K562 (cell line): ENCODE measurements at regions not wholly inside any gene's neighbourhood (a gene's known extent, or its start where the extent isn't known, plus 50 kb on each side); places are given as distances from the start of the nearest gene placed in this dataset.

ENCODE experiments used
- ATAC-seq: fragments of 200-7000 bp; cut with Tn5 transposase; 3 replicates; pipeline ENCODE4 v1.9.1; 2020; ENCODE audit warnings: moderate library complexity
- BruUV-seq: library from RNA; stranded (reverse); fragments of 400-500 nt; replicated peaks from 2 replicates; lab custom pipeline; 2021; lab: Mats Ljungman, UMichigan
- CTCF ChIA-PET: fragments of 300-600 bp; formaldehyde crosslinking; extraction: SDS; loops from one replicate; lab custom pipeline; 2021; ENCODE audit warnings: low intra/inter-chr PET ratio; lab: Yijun Ruan, JAX
- POLR2A ChIA-PET: fragments of 300-600, 350-650 bp; sonication (Branson Sonifier 250); formaldehyde crosslinking; extraction: SDS; loops from one replicate; lab custom pipeline; 2021; ENCODE audit warnings: antibody characterized with exemption, inconsistent platforms; lab: Yijun Ruan, JAX
- DNase-seq, 4 experiments: peaks; one replicate each; pipeline versions ENCODE4 v3.0.0 to v3.0.0-alpha.2; 2011 to 2018; ENCODE audit warnings: low spot score in 3 of 4, mixed read lengths in 3 of 4; ENCODE audit errors: extremely low read depth in 1 of 4
- FAIRE-seq: peaks from 2 replicates; lab custom pipeline; 2011; peaks lifted over from hg19 to GRCh38; lab: Jason Lieb, UNC
- H2AFZ ChIP-seq: 2 replicates; pipeline ENCODE4 v1.6.0; 2011; ENCODE audit warnings: low read depth, low read length, control low read depth, inconsistent platforms
- H3K27ac ChIP-seq: fragments of 200-600 bp; 3 replicates; pipeline ENCODE4 v1.8.0; 2011; ENCODE audit warnings: low read depth, mild to moderate bottlenecking, control low read depth, inconsistent platforms, low read length, moderate library complexity, mixed read lengths; ENCODE audit errors: extremely low read depth
- H3K27me3 ChIP-seq, 2 experiments: fragments of 300-600 bp in 1 of 2; 2 replicates in 1 of 2; 3 replicates in 1 of 2; pipeline versions ENCODE4 v1.6.0 to v1.8.0; 2011; ENCODE audit warnings: inconsistent platforms in 2 of 2, low read length in 2 of 2, mild to moderate bottlenecking in 1 of 2, mixed read lengths in 1 of 2, moderate library complexity in 1 of 2; ENCODE audit not compliant: control insufficient read depth in 2 of 2, insufficient read depth in 2 of 2
- H3K36me3 ChIP-seq: fragments of 300-600 bp; 3 replicates; pipeline ENCODE4 v1.8.0; 2011; ENCODE audit warnings: mild to moderate bottlenecking, low read length, inconsistent platforms; ENCODE audit not compliant: control insufficient read depth, insufficient read depth
- H3K4me1 ChIP-seq, 2 experiments: fragments of 200-600 bp in 1 of 2; replicated peaks in 1 of 2; 2 replicates in 1 of 2; 3 replicates in 1 of 2; pipeline versions ENCODE4 v1.5.1 to v1.8.0; 2011; ENCODE audit warnings: inconsistent platforms in 2 of 2, low read length in 2 of 2, mild to moderate bottlenecking in 1 of 2, mixed read lengths in 1 of 2, moderate library complexity in 1 of 2; ENCODE audit not compliant: control insufficient read depth in 2 of 2, insufficient read depth in 2 of 2
- H3K4me2 ChIP-seq: 2 replicates; pipeline ENCODE4 v1.6.1; 2011; ENCODE audit warnings: low read length, control low read depth, inconsistent platforms, mixed read lengths; ENCODE audit not compliant: insufficient read depth
- H3K4me3 ChIP-seq: fragments of 200-600 bp; sonication (generic), shearing (Covaris generic); 2 replicates; pipeline ENCODE4 v1.5.1; 2016; ENCODE audit warnings: control low read depth, inconsistent platforms
- H3K79me2 ChIP-seq: fragments of 200-600 bp; 3 replicates; pipeline ENCODE4 v1.8.0; 2011; ENCODE audit warnings: low read length, inconsistent platforms; ENCODE audit not compliant: control insufficient read depth, insufficient read depth
- H3K9ac ChIP-seq, 2 experiments: 2 replicates each; pipeline versions ENCODE4 v1.6.0 to v1.6.1; 2011; ENCODE audit warnings: low read depth in 2 of 2, low read length in 2 of 2, control low read depth in 1 of 2, inconsistent platforms in 1 of 2, mild to moderate bottlenecking in 1 of 2, mixed read lengths in 1 of 2; ENCODE audit not compliant: insufficient read depth in 1 of 2
- H3K9me1 ChIP-seq: one replicate; pipeline ENCODE4 v1.6.0; 2011; ENCODE audit warnings: inconsistent platforms, mild to moderate bottlenecking, low read length, moderate library complexity; ENCODE audit not compliant: control insufficient read depth, insufficient read depth
- H3K9me3 ChIP-seq: replicated peaks from 2 replicates; pipeline ENCODE4 v1.5.1; 2011; ENCODE audit warnings: low read depth, low read length, inconsistent platforms; ENCODE audit not compliant: control insufficient read depth, insufficient read depth
- H4K20me1 ChIP-seq: replicated peaks from 2 replicates; pipeline ENCODE4 v1.6.1; 2011; ENCODE audit warnings: low read length, inconsistent platforms, mixed read lengths; ENCODE audit not compliant: control insufficient read depth, insufficient read depth
- ATF7 ChIP-seq: fragments of 450-650 bp; IDR thresholded peaks from 2 replicates; pipeline ENCODE4 v1.7.1; 2014; ENCODE audit warnings: mild to moderate bottlenecking, moderate library complexity
- DEAF1 ChIP-seq: fragments of 450-650 bp; formaldehyde crosslinking; IDR thresholded peaks from 2 replicates; pipeline ENCODE4 v1.4.0; 2020; ENCODE audit warnings: mild to moderate bottlenecking, moderate library complexity
- ETS2 ChIP-seq: IDR thresholded peaks from 2 replicates; pipeline ENCODE4 v1.6.1; 2016; ENCODE audit warnings: borderline replicate concordance, missing genetic modification characterization, mild to moderate bottlenecking, moderate library complexity, missing compliant biosample characterization; ENCODE audit not compliant: poor library complexity, severe bottlenecking
- FOXO4 ChIP-seq: fragments of 450-650 bp; formaldehyde crosslinking; IDR thresholded peaks from 2 replicates; pipeline ENCODE4 v1.4.0; 2020; ENCODE audit warnings: mild to moderate bottlenecking, moderate library complexity
- FOXP1 ChIP-seq: sonication (generic); formaldehyde crosslinking; IDR thresholded peaks from 2 replicates; pipeline ENCODE4 v1.8.0; 2022; ENCODE audit warnings: mild to moderate bottlenecking, missing genetic modification reagents
- IFI16 ChIP-seq: fragments of 250-450 bp; sonication (Bioruptor Pico); IDR thresholded peaks from 2 replicates; pipeline ENCODE4 v2.1.2; 2022; ENCODE audit warnings: mild to moderate bottlenecking, inconsistent platforms
- MXD1 ChIP-seq: fragments of 250-450 bp; sonication (Bioruptor Pico); IDR thresholded peaks from 2 replicates; pipeline ENCODE4 v1.8.0; 2021; ENCODE audit warnings: borderline replicate concordance, mild to moderate bottlenecking, moderate library complexity; ENCODE audit not compliant: poor library complexity, severe bottlenecking
- TOE1 ChIP-seq, 2 experiments: fragments of 450-650 bp in 1 of 2; sonication (generic) in 1 of 2; formaldehyde crosslinking in 1 of 2; IDR thresholded peaks; 2 replicates each; pipeline versions ENCODE4 v1.7.1 to v1.8.0; 2016 to 2022; ENCODE audit warnings: borderline replicate concordance in 2 of 2, mild to moderate bottlenecking in 2 of 2, antibody characterized with exemption in 1 of 2, inconsistent platforms in 1 of 2, low read depth in 1 of 2, missing genetic modification reagents in 1 of 2, moderate library complexity in 1 of 2
- ZBTB33 ChIP-seq: sonication (generic); formaldehyde crosslinking; IDR thresholded peaks from 2 replicates; pipeline ENCODE4 v1.8.1; 2023; ENCODE audit warnings: mild to moderate bottlenecking, missing genetic modification reagents
- ZBTB49 ChIP-seq: sonication (generic); formaldehyde crosslinking; IDR thresholded peaks from 2 replicates; pipeline ENCODE4 v1.8.0; 2022; ENCODE audit warnings: missing genetic modification reagents, mild to moderate bottlenecking, borderline replicate concordance
- ZC3H8 ChIP-seq: fragments of 450-650 bp; IDR thresholded peaks from 2 replicates; pipeline ENCODE4 v1.6.1; 2017
- ZNF146 ChIP-seq: IDR thresholded peaks from one replicate; pipeline ENCODE4 v1.6.1; 2018; ENCODE audit warnings: missing compliant biosample characterization; ENCODE audit not compliant: unreplicated experiment
- ZNF23 ChIP-seq: fragments of 250-450 bp; sonication (Bioruptor Pico); IDR thresholded peaks from 2 replicates; pipeline ENCODE4 v1.4.0; 2020; ENCODE audit warnings: mild to moderate bottlenecking
- ZNF408 ChIP-seq: fragments of 250-450 bp; sonication (Bioruptor Pico); IDR thresholded peaks from 2 replicates; pipeline ENCODE4 v1.4.0; 2020; ENCODE audit warnings: low read depth, mild to moderate bottlenecking, moderate library complexity
- ZNF551 ChIP-seq: fragments of 250-450 bp; sonication (Bioruptor Pico); IDR thresholded peaks from 2 replicates; pipeline ENCODE4 v1.5.0; 2021; ENCODE audit warnings: mild to moderate bottlenecking, moderate library complexity
- WGBS: fragments of 100-300 bp; shearing (Covaris generic); methylation state at CpG from one replicate; pipeline ENCODE4 v1.1.6; 2016; ENCODE audit warnings: low coverage, mixed read lengths; ENCODE audit not compliant: insufficient coverage; ENCODE audit errors: missing lambda C conversion rate; 5-methylcytosine and 5-hydroxymethylcytosine counted together
- in situ Hi-C: fragments of 300-500 bp; cut with MboI; formaldehyde crosslinking; loops from 4 replicates; pipeline ENCODE4 v1.15.0; 2018; ENCODE audit warnings: inconsistent platforms, mixed read lengths
- intact Hi-C: fragments of 100-400 bp; cut with micrococcal nuclease; formaldehyde crosslinking; loops from 2 replicates; pipeline ENCODE4 v1.14.2; 2022

GRCh38 chr13:44312131-44312530 lies 61.5 kb upstream of the SERP2 start:
- no peak overlapping the region for H2AFZ ChIP-seq
- H3K79me2 ChIP-seq, result no peaks in the 10 kb centered on the region
- no peaks in the 10 kb centered on the region for H4K20me1 ChIP-seq
- no peak overlapping the region for H3K27ac ChIP-seq
- no peaks in the 10 kb centered on the region for H3K9me1 ChIP-seq
- BruUV-seq, result no TSS peak
- in situ Hi-C loops (no loop called here), intact Hi-C loops (no loop called here)
- ChIA-PET CTCF (no interaction called here), POLR2A (interaction anchor here (1.0 kb wide), 1 partner anchor 9 kb away, joined by 3 read pairs; no protein-coding TSS in a partner anchor)
- H3K4me1 ChIP-seq, result no peaks in the 10 kb centered on the region
- H3K36me3 ChIP-seq, result no peaks in the 10 kb centered on the region
- WGBS, result 7% methylated on average over 2 of the region's 3 CpGs
- no peak overlapping the region for H3K4me3 ChIP-seq
- H3K4me2 ChIP-seq, result no peak overlapping the region
- no peak for FAIRE-seq
- H3K9me3 ChIP-seq, result no peaks in the 10 kb centered on the region
- peaks cover 6 to 26% of the 10 kb centered on the region in 2 experiments; a peak in 3 of 5 replicates for H3K27me3 ChIP-seq
- no peak for ATAC-seq
- no peak for DNase-seq
- no peak overlapping the region for H3K9ac ChIP-seq
- TF ChIP-seq ZNF23 (CRISPR knock-in tag) (no peak), ZNF146 (no peak), ZBTB49 (no peak), FOXP1 (CRISPR knock-in tag) (no peak), DEAF1 (CRISPR knock-in tag) (no peak), ETS2 (tag) (no peak), IFI16 (CRISPR knock-in tag) (no peak), ZNF551 (CRISPR knock-in tag) (no peak), TOE1 (IDR thresholded peaks at IDR 0.05; ENCODE audit: borderline replicate concordance) (no peak), TOE1 (CRISPR knock-in tag; IDR thresholded peaks at IDR 0.05; ENCODE audit: borderline replicate concordance, low read depth) (no peak), FOXO4 (no peak), ZC3H8 (no peak), ATF7 (no peak), MXD1 (CRISPR knock-in tag) (no peak), ZBTB33 (CRISPR knock-in tag) (no peak), ZNF408 (CRISPR knock-in tag) (no peak)
